ENCODE measurements at regions not wholly inside any gene's neighbourhood (a gene's known extent, or its start where the extent isn't known, plus 50 kb on each side); places are given as distances from the start of the nearest gene placed in this dataset.

DNA sequence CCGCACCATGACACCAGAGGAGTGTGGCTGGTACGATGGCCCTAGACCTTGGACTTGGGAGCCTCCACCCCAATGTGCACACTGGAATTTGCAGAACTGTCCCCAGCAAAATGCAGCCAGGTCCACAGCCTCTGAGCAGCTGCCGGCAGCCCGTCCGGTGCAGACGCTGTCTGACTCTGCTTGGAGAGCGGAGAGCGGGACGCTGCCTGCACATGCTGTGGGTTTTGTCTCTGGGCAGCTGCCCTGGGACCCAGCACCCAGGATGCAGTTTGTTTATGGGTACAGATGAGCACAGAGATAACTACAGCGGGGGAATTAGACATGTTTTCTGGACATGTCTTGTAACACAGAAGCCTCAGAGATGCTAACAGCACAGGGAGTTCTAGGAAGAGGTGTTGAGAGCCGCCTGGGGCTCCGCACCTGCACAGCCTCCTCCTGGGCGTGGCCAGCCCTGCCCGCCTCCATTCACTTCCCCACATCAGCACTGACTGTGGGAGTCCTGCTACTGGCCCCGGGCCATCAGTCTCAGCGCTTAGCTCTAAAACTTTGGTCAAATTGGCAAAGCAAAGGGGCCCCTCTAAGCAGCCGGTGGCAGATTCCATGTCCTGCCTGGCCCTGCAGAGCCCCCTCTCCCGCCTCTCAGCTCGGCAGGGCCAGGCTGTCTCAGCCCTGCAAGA lies 159.6 kb downstream of the IRX2 start:
- H4K20me1 ChIP-seq (replicated peaks; ENCODE audit: control insufficient read depth, extremely low read depth, insufficient read depth, low read length): no peaks in the 10 kb centered on the region
- no peaks in the 10 kb centered on the region for H3K36me3 ChIP-seq (ENCODE audit: control insufficient read depth in 2 of 2, extremely low read depth in 1 of 2, insufficient read depth in 2 of 2, low read length in 2 of 2)
- H3K4me1 ChIP-seq (ENCODE audit: control insufficient read depth, extremely low read depth, insufficient read depth, low read length): no peaks in the 10 kb centered on the region
- H3K27me3 ChIP-seq (ENCODE audit: control insufficient read depth in 2 of 2, insufficient read depth in 2 of 2, low read length in 2 of 2): no peaks in the 10 kb centered on the region
- dilution Hi-C loops (cut with MboI; ENCODE audit: extremely low pct_ligation_motif_present, low sequenced_read_pairs) (no loop called here), intact Hi-C loops (cut with micrococcal nuclease) (no loop called here)
- H2AFZ ChIP-seq (ENCODE audit: low read depth, low read length): no peak overlapping the region
- no peak for TF ChIP-seq MYC (IDR thresholded peaks at IDR 0.05; ENCODE audit: low read depth, low read length)
- TF ChIP-seq EZH2 (IDR thresholded peaks at IDR 0.05; ENCODE audit: borderline replicate concordance, low read depth, low read length, severe bottlenecking): no peak
- no peak for TF ChIP-seq JUN (IDR thresholded peaks at IDR 0.05; ENCODE audit: borderline replicate concordance, insufficient read depth, insufficient read length, low read depth)
- TF ChIP-seq POLR2AphosphoS5 (IDR thresholded peaks at IDR 0.05; ENCODE audit: insufficient read depth, low read depth, low read length): no peak
- TF ChIP-seq, protein P1, sequence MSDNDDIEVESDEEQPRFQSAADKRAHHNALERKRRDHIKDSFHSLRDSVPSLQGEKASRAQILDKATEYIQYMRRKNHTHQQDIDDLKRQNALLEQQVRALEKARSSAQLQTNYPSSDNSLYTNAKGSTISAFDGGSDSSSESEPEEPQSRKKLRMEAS (IDR thresholded peaks at IDR 0.05; ENCODE audit: insufficient read depth, insufficient read length): no peak
- TF ChIP-seq FOS (IDR thresholded peaks at IDR 0.05; ENCODE audit: borderline replicate concordance, insufficient read depth, low read length): no peak
- no peak for TF ChIP-seq POLR2A (IDR thresholded peaks at IDR 0.05; ENCODE audit: low read depth, low read length)
- TF ChIP-seq GATA2 (IDR thresholded peaks at IDR 0.05; ENCODE audit: insufficient read depth, insufficient read length, low read depth, low read length): no peak
- TF ChIP-seq, protein P2, sequence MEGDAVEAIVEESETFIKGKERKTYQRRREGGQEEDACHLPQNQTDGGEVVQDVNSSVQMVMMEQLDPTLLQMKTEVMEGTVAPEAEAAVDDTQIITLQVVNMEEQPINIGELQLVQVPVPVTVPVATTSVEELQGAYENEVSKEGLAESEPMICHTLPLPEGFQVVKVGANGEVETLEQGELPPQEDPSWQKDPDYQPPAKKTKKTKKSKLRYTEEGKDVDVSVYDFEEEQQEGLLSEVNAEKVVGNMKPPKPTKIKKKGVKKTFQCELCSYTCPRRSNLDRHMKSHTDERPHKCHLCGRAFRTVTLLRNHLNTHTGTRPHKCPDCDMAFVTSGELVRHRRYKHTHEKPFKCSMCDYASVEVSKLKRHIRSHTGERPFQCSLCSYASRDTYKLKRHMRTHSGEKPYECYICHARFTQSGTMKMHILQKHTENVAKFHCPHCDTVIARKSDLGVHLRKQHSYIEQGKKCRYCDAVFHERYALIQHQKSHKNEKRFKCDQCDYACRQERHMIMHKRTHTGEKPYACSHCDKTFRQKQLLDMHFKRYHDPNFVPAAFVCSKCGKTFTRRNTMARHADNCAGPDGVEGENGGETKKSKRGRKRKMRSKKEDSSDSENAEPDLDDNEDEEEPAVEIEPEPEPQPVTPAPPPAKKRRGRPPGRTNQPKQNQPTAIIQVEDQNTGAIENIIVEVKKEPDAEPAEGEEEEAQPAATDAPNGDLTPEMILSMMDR (IDR thresholded peaks at IDR 0.05; ENCODE audit: extremely low read depth in 1 of 2, insufficient read depth in 1 of 2, low read depth in 1 of 2, low read length in 2 of 2): no peak
- H3K4me2 ChIP-seq (ENCODE audit: insufficient read depth, low read length): no peak overlapping the region
- H3K27ac ChIP-seq (ENCODE audit: insufficient read depth, low read depth, low read length): no peak overlapping the region
- peaks cover 2% of the 10 kb centered on the region for H3K9me3 ChIP-seq (replicated peaks; ENCODE audit: control insufficient read depth, insufficient read depth, low read length)
- ChIA-PET CTCF (no interaction called here), POLR2A (no interaction called here)
- FAIRE-seq: no peak
- H3K4me3 ChIP-seq (replicated peaks in 1 of 3; ENCODE audit: insufficient read depth in 1 of 3, low read depth in 1 of 3, low read length in 3 of 3): no peak overlapping the region
- H3K9me1 ChIP-seq (replicated peaks; ENCODE audit: control insufficient read depth, extremely low read depth, insufficient read depth, low read length): no peaks in the 10 kb centered on the region
- no TSS peak for BruUV-seq (replicated peaks)
- DNase-seq (ENCODE audit: low read depth, low spot score): no peak
- no peak overlapping the region for H3K9ac ChIP-seq (replicated peaks; ENCODE audit: extremely low read depth, insufficient read depth, low read length)
- H3K79me2 ChIP-seq (ENCODE audit: control insufficient read depth, insufficient read depth, low read length): no peaks in the 10 kb centered on the region

Measured in endothelial cell of umbilical vein (primary cell).